Breast epithelium (tissue), 4 donors: ENCODE measurements at regions not wholly inside any gene's neighbourhood (a gene's known extent, or its start where the extent isn't known, plus 50 kb on each side); places are given as distances from the start of the nearest gene placed in this dataset.
A peak's percentile ranks its signal among the peaks of the same experiment; 100 is the strongest.

Experiments
- DNase-seq, 2 donors: peaks; one replicate each; pipeline ENCODE4 v3.0.0-alpha.2; 2019; ENCODE audit warnings: low spot score in 2 of 2
- H3K27ac ChIP-seq, 2 donors: fragments of 200-600 bp; sonication (generic) in 1 of 2; one replicate each; pipeline ENCODE4 v1.5.1; 2016 to 2019; ENCODE audit warnings: mild to moderate bottlenecking in 1 of 2
- H3K27me3 ChIP-seq, 2 donors: fragments of 200-600 bp; sonication (generic) in 1 of 2; one replicate each; pipeline versions ENCODE4 v1.5.1 to v1.6.0; 2017 to 2019; ENCODE audit warnings: control low read depth in 1 of 2, mild to moderate bottlenecking in 1 of 2
- H3K36me3 ChIP-seq: fragments of 200-600 bp; one replicate; pipeline ENCODE4 v1.5.1; 2019
- H3K4me1 ChIP-seq, 2 donors: fragments of 200-600 bp; sonication (generic); one replicate each; pipeline ENCODE4 v1.5.1; 2016 to 2019; ENCODE audit warnings: control low read depth in 1 of 2
- H3K4me3 ChIP-seq, 3 donors: fragments of 200-600 bp; sonication (generic); 1 replicate in 2 of 3; 2 replicates in 1 of 3; pipeline ENCODE4 v1.5.1; 2016 to 2019; ENCODE audit warnings: mild to moderate bottlenecking in 3 of 3, moderate library complexity in 2 of 3
- H3K9me3 ChIP-seq, 2 donors: fragments of 200-600 bp; sonication (generic) in 1 of 2; one replicate each; pipeline ENCODE4 v1.5.1; 2016 to 2019; ENCODE audit warnings: control low read depth in 1 of 2
- POLR2A ChIP-seq: fragments of 450-650 bp; IDR thresholded peaks from one replicate; pipeline ENCODE4 v1.6.1; 2016; ENCODE audit warnings: antibody characterized with exemption, mild to moderate bottlenecking, moderate library complexity
- POLR2AphosphoS5 ChIP-seq, 3 donors: sonication (generic); formaldehyde crosslinking; IDR thresholded peaks; one replicate each; pipeline ENCODE4 v1.6.1; 2017; ENCODE audit warnings: antibody characterized with exemption in 3 of 3
- intact Hi-C: fragments of 100-400 bp; cut with DNase I; formaldehyde crosslinking; loops from one replicate; pipeline ENCODE4 v1.15.1; 2023; ENCODE audit warnings: low total_unique reads
- TF ChIP-seq, protein P1 (sequence below), 3 donors: fragments of 450-650 bp; IDR thresholded peaks; one replicate each; pipeline ENCODE4 v1.5.1; 2016 to 2017; ENCODE audit warnings: antibody characterized with exemption in 3 of 3, mild to moderate bottlenecking in 3 of 3, moderate library complexity in 3 of 3

DNA sequence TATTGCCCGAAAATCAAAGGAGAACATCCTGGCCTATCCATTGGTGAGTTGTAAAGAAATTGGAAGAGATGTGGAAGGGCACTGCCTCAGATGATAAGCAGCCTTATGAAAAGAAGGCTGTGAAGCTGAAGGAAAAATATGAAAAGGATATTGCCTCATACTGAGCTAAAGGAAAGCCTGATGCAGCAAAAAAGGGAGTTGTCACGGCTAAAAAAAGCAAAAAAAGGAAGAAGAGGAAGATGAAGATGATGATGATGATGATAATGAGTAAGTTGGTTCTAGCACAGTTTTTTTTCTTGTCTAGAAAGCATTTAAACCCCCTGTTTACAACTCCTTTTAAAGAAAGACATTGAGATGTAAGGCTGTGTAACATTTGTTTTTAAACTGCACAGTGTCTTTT lies 59.8 kb upstream of the ZBED3 start:
- Histone ChIP-seq H3K4me1 (no peaks in the 10 kb centered on the region), H3K36me3 (no peaks in the 10 kb centered on the region), H3K27me3 (no peaks in the 10 kb centered on the region), H3K4me3 (no peak overlapping the region), H3K9me3 (no peaks in the 10 kb centered on the region), H3K27ac (no peak overlapping the region)
- no peak for TF ChIP-seq POLR2AphosphoS5 (IDR thresholded peaks at IDR 0.05)
- TF ChIP-seq, protein P1, sequence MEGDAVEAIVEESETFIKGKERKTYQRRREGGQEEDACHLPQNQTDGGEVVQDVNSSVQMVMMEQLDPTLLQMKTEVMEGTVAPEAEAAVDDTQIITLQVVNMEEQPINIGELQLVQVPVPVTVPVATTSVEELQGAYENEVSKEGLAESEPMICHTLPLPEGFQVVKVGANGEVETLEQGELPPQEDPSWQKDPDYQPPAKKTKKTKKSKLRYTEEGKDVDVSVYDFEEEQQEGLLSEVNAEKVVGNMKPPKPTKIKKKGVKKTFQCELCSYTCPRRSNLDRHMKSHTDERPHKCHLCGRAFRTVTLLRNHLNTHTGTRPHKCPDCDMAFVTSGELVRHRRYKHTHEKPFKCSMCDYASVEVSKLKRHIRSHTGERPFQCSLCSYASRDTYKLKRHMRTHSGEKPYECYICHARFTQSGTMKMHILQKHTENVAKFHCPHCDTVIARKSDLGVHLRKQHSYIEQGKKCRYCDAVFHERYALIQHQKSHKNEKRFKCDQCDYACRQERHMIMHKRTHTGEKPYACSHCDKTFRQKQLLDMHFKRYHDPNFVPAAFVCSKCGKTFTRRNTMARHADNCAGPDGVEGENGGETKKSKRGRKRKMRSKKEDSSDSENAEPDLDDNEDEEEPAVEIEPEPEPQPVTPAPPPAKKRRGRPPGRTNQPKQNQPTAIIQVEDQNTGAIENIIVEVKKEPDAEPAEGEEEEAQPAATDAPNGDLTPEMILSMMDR (IDR thresholded peaks at IDR 0.05): no peak
- TF ChIP-seq POLR2A: no peak
- DNase-seq: no peak
- intact Hi-C loops: no loop called here

DNA sequence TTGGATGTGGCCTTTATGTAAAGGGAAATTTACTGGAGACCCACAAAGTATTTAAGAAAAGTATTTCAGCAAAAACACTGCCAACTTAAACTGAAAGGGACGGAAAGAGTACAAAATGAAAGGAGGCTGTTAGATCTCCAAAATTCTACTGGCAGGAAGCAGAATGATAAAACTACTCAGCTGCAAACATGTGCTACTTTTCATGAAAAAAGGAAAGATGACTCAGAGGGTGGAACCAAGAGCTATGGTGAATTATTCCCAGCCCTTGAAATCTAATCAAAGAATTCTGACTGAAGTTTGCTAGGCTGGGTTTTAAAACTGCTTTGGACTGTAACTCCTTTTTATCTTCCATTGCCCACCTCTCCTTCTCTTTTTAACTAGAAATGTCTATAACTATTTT lies 58.6 kb upstream of the ZBED3 start:
- intact Hi-C loops: no loop called here
- no peaks in the 10 kb centered on the region for H3K9me3 ChIP-seq
- TF ChIP-seq POLR2A: no peak
- TF ChIP-seq, protein P1 (IDR thresholded peaks at IDR 0.05): no peak
- TF ChIP-seq POLR2AphosphoS5 (IDR thresholded peaks at IDR 0.05): no peak
- no peak overlapping the region for H3K27ac ChIP-seq
- no peak for DNase-seq
- H3K36me3 ChIP-seq: no peaks in the 10 kb centered on the region
- no peaks in the 10 kb centered on the region for H3K4me1 ChIP-seq
- no peak overlapping the region for H3K4me3 ChIP-seq
- H3K27me3 ChIP-seq: no peaks in the 10 kb centered on the region

DNA sequence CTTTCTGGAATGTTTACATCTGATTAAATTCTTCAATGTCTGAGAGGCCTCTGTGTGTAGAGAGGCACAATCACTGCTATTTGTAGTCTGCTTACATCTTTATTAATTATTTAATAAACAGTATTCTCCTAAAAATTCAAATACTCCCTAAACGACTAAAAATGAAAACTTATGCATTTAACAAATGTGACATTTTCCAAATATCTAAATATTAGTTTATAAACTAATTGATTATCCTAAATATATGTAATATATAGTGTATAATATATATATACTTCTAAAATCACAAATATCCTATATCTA lies 57.7 kb upstream of the ZBED3 start:
- no peak overlapping the region for H3K27ac ChIP-seq
- DNase-seq: no peak
- H3K9me3 ChIP-seq: no peaks in the 10 kb centered on the region
- no peaks in the 10 kb centered on the region for H3K27me3 ChIP-seq
- no peak overlapping the region for H3K4me3 ChIP-seq
- no peaks in the 10 kb centered on the region for H3K36me3 ChIP-seq
- TF ChIP-seq POLR2AphosphoS5 (IDR thresholded peaks at IDR 0.05) (no peak), POLR2A (no peak)
- TF ChIP-seq, protein P1 (IDR thresholded peaks at IDR 0.05): no peak
- intact Hi-C loops: no loop called here
- H3K4me1 ChIP-seq: no peaks in the 10 kb centered on the region

DNA sequence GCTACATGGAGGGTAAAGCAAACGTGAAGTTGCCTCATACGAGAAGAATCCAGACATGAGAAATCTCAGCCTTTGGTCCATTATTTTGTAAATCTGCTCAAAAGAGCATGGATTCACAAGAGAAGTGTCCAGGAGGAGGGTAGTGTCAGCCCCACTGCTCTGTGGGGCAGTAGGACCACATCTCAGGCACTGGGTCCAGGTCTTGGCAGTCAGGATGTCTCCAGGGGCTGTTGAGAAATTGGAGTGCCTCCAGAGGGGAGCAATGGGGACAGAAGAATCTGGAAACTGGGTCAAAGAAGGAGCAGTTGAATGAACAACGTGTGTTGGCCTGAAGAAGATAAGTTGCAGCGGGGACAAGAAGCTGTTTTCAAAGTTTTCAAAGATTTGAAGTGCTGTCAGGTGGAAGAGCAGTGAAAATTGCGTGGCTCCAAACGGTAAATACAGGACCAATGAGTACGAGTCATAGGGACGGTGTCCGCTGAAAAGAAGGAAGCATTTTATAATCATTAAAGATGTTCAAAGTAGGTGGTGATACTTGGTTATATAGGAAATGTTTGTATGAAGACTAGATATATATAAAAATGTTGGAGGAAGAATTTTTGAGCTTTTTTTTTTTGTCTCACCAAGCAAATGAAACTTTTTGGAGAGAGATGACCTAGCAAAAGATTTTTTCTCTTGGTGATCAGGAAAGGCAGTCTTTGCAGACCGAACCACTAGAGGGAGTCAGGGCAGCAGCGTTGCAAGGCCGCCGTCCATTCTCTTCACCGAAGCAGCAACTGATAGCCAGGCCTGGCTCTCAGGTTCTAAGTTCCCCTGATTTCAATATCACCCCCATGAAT lies 57.1 kb upstream of the ZBED3 start:
- Histone ChIP-seq H3K9me3 (no peaks in the 10 kb centered on the region), H3K4me1 (no peaks in the 10 kb centered on the region), H3K36me3 (no peaks in the 10 kb centered on the region), H3K27ac (no peak overlapping the region), H3K4me3 (no peak overlapping the region), H3K27me3 (no peaks in the 10 kb centered on the region)
- TF ChIP-seq, protein P1 (IDR thresholded peaks at IDR 0.05): peak; percentile 47 to 72 (median 64)
- no peak for TF ChIP-seq POLR2A
- intact Hi-C loops: no loop called here
- peak; percentile 35 to 69 for DNase-seq

DNA sequence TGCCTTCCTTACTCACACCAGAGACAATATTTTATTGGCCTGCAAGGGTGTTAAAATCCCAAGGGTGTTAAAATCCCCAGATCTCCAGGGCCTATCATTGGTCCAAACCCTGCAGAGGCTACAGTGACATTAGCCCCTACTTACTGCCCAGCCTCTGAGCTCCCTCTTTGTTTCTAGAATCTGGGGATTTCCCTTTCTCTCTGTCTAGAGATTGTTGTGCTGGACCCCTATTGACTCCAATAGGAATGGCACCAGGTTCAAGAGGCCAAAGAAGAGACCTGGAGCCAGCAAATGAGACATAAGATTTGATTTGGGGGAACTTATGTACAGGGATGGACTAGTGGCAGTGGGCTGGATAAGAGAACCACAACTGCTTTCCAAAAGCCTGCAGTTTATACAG lies 53.3 kb upstream of the ZBED3 start:
- intact Hi-C loops: no loop called here
- no peak for DNase-seq

More for the DNA sequence above, 53.3 kb upstream of the ZBED3 start:
- Histone ChIP-seq H3K27me3 (no peaks in the 10 kb centered on the region), H3K4me3 (no peak overlapping the region), H3K9me3 (no peaks in the 10 kb centered on the region), H3K36me3 (no peaks in the 10 kb centered on the region), H3K27ac (no peak overlapping the region), H3K4me1 (no peaks in the 10 kb centered on the region)
- TF ChIP-seq POLR2A (no peak), POLR2AphosphoS5 (IDR thresholded peaks at IDR 0.05) (no peak)
- TF ChIP-seq, protein P1 (IDR thresholded peaks at IDR 0.05): no peak
